H54 (cell line): ENCODE measurements at regions not wholly inside any gene's neighbourhood (a gene's known extent, or its start where the extent isn't known, plus 50 kb on each side); places are given as distances from the start of the nearest gene placed in this dataset.
"Not testable (repeated sequence)": the region's sequence is repeated elsewhere in the genome, so short reads cannot be mapped to it uniquely, and the experiment has no call there.

Experiments
- DNase-seq: peaks from one replicate; pipeline ENCODE4 v3.0.0; 2011; ENCODE audit warnings: low spot score, mixed read lengths; ENCODE audit not compliant: insufficient read length
- FAIRE-seq: peaks from 3 replicates; lab custom pipeline; 2011; peaks lifted over from hg19 to GRCh38; lab: Jason Lieb, UNC
- POLR2A ChIP-seq: IDR thresholded peaks from 2 replicates; pipeline ENCODE4 v1.6.1; 2011; ENCODE audit warnings: low read depth, mild to moderate bottlenecking, low read length

DNA sequence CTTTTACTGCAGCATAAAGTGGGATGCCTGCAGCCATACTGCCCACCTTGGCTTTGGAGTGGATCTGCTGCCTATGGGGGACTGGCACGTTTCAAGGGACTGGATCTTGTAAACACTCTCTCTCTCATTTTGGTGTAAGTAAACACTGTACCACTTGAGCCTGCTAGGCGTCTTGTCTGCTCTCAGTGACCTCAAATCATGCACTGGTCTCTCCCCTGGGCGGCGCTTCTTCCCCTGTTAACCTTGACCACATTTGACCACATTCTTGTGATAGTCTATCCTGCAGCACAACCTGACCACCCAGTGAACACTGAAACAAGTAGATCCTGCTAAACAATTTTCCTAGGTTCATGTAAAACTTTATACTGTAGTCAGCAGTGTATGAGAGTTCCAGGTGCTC lies 82.6 kb upstream of the HNMT start:
- no peak for TF ChIP-seq POLR2A
- FAIRE-seq (no peak), DNase-seq (no peak)

DNA sequence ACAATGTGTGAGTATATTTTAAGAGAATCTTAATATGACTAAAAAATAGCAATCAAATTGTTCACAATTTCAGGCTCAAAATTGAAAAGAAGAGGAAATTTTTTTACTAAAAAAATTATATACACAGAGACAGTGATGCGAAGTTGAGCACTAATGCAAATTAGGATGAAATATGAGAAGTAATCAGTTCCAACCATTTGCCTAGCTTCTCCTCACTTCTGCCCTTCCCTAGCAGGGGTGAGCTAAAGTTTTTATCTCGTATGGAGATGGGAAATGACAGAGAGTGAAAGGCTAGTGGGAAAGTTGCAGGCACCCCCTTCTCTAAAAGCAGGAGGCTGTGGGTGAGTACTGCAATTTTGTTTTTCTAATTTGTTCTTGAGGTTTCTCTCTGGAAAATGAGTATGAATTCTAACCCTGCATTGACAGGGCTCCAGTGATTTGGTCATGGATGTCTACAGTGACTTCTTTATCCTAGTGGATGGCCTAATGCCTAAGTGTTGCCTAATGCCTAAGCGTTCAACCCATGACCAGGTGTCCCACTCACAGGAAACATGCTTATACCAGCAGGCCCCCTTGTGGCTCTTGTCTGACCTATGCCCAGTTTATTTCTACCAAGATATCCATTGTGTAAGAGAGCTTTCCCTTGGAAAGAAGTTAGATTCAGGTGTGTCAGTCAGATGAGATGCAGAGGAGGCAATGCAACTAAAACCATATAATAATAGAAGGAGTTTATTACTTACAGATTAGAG lies 78.0 kb upstream of the HNMT start:
- DNase-seq, result no peak
- TF ChIP-seq POLR2A, result no peak
- FAIRE-seq, result no peak

DNA sequence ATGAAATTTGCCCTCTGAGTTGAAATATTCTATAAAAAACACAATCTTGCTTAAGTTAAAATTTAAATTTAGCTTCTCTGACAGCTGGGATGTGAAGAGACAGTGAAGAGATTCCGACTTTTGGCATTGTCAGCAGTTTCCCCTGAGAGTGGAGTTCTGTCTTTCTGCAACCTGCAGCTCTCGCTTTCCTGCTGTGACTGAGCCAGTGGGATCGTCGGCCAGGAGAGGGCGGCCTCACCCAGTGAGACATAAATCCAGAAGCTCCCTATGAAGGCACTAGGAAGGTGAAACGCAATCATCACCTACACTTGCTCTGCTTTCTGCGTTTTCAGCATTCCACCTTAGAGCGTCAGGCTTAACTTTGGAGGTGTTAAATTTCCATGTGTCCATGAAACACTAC lies 75.4 kb upstream of the HNMT start:
- no peak for TF ChIP-seq POLR2A
- DNase-seq (no peak), FAIRE-seq (peak; percentile 70)

DNA sequence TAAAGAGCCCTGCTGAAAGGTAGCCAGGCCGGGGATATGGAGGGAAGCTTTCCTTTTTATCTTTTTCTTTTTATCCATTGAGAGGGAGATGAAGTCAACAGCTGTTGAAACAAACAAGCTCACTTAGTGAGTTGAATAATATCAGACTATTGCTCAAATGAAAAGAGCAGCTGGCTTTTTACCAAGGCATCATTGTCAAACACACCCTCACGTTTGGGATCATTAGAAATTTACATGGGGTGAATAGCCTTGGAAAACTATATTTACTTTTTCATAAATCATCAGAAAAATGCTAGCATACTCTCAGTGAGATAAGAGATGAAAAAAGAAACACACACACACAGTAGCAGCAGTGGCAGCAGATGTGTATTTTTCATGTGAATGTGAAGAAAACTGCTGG lies 71.5 kb upstream of the HNMT start:
- no peak for DNase-seq
- TF ChIP-seq POLR2A, result no peak
- no peak for FAIRE-seq

DNA sequence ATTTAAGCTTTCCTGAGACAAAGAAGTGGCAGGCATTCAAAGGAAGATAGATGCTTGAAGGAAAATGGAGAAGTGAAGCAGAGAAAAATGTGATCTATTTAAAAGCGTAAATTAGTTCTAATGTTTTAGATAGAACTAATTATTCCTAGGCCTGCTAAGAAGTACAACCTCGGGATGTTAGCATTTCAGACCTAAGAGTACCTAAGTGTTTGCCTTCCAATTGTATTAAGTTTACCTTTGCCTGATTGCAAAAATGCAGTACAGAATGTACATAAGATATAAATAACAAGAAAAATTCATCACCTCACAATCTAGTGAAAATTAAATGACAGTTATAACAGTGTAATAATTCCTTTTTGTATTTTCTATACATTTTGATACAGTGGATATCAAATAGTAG lies 71.1 kb upstream of the HNMT start:
- no peak for DNase-seq
- no peak for TF ChIP-seq POLR2A
- no peak for FAIRE-seq

DNA sequence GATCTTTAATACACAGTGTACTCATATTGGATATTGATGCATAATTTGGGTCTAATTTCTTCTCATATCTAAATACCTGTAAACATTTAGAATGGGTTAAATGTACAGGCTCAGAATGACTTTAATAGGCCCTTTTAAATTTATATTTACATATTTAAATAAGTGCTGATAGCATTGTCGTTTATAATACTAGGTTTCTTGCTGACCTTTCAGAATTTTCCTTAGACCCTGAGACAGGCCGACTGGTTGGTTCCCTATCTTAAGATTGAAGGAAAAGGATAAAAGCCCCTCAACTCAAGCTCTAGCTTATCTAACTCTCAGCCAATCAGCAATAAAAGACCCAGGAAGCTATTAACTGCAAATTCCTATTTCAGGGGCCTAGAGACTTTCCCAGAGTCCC lies 67.8 kb upstream of the HNMT start:
- TF ChIP-seq POLR2A, result no peak
- FAIRE-seq, result no peak
- no peak for DNase-seq

DNA sequence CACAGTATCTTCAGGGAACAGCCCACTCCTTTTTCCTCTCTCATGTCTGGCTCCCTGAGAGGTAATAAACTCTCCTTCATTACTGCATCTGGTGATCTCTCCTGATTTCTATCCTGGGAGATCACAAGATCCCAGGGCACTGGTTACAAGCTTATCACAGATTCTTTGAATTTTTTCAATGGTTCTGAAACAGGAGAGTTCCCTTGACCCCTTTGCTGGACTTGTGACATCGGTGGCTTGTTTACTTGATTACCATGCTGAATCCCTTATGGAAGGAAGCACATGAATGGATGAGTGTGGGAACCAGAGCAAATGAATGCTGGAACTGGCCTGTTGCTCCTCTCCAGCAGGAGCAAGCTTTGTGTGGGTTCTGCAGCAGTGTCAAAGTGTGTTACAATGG lies 67.2 kb upstream of the HNMT start:
- no peak for FAIRE-seq
- DNase-seq, result no peak
- no peak for TF ChIP-seq POLR2A

DNA sequence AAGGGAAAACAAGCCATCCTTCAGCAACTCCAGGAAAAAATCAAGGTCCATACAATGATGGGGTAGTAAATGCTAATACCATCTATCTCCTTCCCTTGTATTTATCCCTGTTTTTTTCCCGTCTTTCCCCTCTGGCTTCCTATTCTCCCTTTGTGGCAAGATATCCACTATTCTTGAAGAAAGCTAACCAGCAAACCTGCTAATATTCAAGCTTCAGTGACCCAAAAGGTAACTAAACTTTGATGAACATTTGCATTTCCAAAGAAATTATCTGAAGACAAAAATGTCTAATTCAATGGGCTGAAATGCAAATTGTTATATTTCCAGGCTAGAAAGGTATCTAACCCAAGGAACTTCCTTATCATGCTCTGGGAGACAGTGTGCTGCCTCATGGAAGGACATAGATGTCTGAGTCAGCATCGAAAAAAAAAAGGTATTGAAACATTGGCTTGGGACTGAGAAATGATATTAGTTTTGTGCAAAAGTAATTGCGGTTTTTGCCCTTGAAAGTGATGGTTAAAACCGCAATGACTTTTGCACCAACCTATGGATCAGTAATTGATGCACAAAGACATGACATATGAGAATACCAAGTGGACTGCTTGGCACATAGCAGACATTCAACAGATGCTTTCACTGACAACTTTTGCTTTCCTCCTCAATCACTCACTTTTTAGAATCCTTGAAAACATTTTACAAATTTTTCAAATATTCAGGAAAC lies 63.7 kb upstream of the HNMT start:
- no peak for DNase-seq
- no peak for FAIRE-seq
- no peak for TF ChIP-seq POLR2A

DNA sequence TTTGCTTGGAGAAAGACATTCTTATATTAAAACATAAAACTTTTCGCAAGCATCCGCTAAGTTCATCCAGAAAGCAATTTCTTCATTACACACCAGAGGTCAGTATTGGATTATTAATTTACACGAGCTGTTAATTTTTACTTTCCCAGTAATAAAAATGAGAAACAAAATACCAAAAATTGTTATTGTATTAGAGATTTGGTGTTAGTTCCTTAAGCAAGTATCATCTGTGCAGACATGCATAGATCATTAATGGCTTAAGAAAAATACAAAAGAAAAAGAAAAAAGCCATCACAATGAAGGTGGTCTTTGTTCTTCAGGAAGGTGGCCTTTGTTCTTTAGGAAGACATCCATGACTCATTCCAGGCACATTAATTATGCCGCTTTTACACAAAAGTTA lies 53.6 kb upstream of the HNMT start:
- DNase-seq (no peak), FAIRE-seq (peak; percentile 48)
- no peak for TF ChIP-seq POLR2A

DNA sequence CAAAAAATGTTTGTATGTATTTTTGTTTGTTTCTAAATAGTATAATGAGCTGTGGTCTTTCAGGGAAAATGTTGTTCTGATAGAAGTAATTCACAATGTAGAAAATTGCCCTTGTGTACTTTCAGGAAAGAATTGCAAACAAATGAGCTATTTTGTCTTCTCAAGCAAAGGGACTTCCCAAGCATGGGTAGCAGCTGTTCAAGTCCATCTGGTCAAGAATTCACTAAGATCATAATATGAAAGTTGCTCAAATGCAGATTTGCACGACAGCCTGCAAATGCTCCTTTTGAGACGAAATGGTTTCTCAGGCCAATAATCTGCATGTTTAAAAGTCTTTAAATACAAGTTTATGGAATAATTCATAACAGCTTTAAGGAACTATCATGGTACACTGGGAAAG lies 51.9 kb upstream of the HNMT start:
- TF ChIP-seq POLR2A, result no peak
- FAIRE-seq, result no peak
- no peak for DNase-seq

DNA sequence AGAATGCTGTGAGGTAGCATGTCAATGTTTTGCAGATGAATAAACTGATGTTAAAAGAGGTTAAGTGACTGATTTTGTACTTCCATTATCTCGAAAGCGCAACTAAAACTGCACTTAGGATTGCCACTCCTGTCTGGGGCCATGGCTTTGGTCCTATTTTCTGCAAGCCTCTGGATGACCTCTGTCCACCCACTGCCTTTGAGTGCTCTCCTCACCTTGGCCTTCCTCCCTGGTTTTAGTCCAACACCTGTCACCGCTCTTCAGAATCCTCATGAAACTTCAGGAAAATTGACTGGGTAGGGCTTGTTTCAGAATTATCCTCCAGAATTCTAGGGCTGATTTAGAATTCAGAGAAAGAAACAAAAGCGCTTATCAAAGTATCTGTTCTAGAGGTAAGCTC lies 51.1 kb upstream of the HNMT start:
- no peak for DNase-seq
- FAIRE-seq, result no peak
- no peak for TF ChIP-seq POLR2A

DNA sequence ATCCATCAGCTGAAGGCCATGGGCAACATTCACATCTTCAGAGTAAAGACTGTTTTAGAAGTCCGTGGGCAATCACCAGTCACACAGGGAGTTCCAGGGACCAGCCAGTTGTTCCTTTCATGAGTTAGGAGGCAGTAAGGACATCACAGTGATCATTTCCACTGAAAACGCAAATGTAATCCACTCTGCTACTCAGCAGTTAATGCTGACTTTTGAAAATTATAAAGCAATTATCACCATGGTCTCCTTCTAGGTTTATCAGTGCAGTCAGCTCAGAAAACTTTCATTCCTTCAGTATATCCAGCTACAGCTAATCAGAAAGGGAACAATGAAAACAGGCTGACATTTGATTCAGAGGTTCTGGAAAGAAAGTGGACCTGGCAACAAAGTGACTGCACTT lies 50.6 kb upstream of the HNMT start:
- FAIRE-seq, DNase-seq: not testable (repeated sequence)
